T-helper 2 cell (primary cell): ENCODE measurements at regions not wholly inside any gene's neighbourhood (a gene's known extent, or its start where the extent isn't known, plus 50 kb on each side); places are given as distances from the start of the nearest gene placed in this dataset.
"Not testable (repeated sequence)": the region's sequence is repeated elsewhere in the genome, so short reads cannot be mapped to it uniquely, and the experiment has no call there.

Experiments used
- DNase-seq, 5 experiments: peaks; one replicate each; pipeline versions ENCODE4 v3.0.0 to v3.0.0-alpha.2; 2012 to 2022

DNA sequence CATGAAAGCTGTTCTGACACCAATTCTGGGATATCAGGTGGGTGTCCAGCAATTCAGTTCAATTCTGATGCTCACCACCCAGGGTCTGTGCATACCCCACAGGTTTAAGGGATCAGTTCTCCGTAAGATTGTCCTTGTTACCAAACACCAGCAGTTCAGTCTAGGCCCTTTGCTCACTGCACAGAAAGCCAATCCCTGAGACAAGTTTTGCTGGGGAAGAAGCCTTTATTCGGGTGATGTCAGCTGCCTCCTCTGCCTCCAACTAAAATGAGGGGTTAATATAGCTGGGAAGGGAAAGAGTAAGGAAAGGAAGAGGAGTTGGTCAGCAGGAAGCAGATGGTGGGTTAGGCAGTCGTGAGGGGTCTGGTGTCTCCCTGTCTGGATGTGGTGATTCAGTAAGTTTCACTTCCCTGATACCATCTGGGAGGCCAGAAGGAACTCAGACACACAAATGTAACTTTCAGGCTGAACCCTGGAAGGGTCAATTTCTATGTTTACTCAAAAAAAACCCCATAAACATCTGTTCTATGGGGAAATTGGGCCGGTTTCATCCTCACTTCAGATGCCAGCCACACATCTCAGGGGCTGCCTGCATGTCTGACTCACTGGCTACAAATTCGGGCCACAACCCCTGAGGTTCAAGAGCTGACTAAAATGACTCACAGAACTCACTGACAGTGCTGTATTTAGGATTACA is 83.3 kb upstream of the PGBD5 start:
- no peak for DNase-seq

DNA sequence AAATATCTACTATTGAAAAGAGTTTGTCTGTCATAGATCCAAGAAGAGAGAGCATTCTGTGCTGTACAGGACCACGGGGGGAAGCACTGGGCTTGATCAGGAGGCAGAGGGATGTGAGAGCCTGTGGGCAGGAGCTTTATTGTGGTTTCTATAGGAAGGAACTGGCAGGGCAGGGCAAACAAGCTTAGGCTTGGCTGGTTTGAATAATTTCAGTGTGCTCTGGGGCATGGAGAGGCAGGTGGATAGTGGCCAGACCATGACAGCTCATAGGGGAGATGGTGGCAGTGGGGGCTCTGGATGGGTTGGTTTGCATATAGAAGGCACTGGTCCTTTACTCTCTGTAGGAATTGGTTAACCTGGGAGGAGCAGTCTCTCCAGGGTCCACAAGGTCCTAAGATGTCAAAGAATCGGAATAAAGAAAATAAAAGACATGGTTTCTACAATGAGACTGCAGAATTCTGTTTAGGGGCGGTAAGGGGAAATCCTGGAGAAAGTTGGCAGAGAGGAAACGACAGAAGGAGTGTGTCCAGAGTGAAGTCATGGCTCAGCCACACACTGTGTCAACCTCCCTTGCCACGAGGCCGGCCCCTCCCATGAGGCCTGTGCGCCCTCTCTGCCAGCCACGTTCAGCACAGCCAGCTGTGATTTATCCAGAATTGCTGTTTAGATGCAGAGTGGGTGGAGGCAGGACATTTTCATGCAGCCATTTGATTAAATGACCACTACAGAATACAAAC is 81.7 kb upstream of the PGBD5 start:
- no peak for DNase-seq

DNA sequence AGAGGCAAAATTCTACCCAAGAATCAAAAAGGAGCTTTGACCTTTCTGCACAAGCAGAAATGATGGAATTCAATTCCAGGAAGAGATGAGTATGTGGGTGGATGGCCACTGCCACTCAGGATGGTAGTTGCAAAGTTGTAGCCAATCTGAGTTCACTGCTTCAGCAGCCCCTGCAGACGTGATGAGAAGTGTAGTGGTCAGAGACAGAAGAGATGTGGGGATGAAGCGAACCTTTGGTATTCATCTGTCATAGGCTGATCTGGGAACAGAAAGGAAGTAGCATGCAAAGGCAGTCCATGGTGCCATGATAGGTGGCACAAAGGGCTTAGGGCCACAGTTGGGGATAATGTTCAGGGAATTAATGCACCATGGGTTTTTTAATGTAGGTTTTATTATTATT is 81.1 kb upstream of the PGBD5 start:
- DNase-seq: no peak

DNA sequence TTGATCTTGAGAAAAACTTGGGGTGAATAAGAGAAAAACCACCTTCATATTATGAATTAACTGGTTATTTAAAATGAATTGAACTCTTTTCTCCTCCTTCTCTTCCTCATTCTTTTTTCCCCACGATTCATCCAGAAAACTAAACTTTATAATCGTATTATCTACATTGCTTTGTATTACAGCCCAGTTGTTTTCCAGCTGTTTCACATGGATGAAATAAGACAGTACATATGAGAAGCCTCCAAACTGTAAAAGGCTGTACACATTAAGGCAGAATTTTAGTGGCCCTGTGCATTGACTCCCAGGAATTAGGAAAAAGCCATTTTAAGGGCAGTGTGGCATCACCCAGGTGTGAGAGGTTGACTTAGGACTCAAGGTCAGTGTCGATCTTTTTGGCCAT is 80.3 kb upstream of the PGBD5 start:
- DNase-seq: no peak

DNA sequence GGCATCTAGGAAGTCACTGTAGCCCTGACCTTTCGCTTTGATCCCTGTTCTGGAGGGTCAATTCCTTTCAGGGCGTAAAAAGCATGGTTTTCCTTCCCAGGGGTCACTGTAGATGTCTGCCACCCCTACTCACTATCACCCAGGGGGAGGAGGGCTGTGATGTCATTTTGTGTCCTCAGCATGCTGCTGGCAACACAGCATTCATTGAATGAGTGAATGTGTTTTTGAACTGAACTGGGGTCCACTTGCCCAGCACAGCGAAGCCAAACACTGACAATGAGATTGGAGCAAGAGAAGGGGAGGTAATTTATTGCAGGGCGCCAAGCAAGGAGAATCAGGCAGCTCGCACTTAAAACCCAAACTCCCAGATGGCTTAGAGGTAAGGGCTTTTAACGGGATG is 78.2 kb upstream of the PGBD5 start:
- DNase-seq: no peak

DNA sequence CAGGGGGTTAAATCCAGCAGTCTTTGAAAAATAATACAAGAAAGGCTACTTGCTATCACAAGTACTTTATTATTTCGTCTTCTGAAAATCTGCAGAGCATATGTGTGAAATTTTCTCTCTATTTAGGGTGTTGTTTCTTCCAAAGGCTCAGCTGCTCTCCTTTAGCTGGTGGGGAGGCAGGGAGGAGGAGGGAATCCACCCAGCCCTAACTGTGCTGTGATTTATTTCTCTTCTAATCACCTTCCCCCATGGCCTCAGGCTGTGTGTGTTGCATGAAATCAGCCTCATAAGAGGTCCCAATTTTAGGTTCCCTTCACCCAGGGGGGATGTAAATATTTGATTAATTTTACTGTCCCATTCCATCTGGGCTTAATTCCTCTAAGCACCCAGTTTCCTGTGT is 77.6 kb upstream of the PGBD5 start:
- no peak for DNase-seq

DNA sequence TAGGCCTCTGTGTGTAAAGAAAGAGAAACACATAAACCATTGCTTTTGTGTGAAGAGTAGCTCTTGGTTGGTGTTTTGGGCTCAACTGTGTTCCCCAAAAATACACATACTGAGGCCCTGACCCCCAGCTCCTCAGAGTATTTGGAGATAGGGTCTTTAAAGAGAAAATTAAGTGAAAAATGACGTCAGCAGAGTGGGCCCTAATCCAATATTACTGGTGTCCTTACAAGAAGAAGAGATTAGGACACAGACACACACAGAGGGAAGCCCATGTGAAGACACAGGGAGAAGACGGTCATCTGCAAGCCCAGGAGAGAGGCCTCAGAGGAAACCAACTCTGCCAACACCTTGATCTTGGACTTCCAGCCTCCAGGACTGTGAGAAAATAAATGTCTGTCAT is 76.9 kb upstream of the PGBD5 start:
- no peak for DNase-seq

DNA sequence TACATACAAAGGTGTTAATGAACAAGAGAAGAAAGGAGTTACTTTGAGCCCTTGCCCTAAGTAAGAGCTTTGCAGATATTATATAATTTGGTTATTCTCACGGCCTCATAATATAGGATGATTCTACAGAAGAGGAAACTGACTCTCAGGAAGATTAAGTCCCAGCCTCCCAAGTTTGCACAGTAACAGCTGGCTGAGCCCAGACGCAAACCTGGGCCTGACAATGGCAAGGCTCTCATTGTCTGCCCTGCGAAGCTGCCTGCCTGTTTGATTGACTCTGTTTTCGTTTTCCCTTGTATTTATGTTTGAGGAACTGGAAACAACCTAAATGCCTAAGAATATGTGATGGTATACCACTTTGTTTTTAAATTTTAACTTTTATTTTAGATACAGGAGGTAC is 76.2 kb upstream of the PGBD5 start:
- DNase-seq: no peak

DNA sequence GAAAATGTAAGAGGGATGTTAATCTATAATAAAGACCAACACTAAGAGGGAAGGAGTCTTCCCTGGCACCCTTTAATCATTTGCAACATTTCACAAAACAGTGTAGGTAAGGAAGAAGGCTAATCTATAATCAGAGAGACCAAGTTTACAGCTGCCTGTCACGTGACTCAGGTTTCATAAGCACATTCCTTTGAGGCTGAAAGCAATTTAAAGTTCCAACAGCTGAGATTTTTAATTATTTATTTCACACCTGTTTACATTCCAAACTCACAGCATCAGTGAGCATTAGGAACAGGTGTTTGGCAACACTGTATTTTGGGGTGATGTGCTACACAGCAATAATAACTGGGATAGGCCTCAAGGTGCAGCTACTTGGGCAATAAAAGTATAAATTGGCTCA is 75.7 kb upstream of the PGBD5 start:
- peak in 1 of 5 experiments; percentile 4 for DNase-seq

DNA sequence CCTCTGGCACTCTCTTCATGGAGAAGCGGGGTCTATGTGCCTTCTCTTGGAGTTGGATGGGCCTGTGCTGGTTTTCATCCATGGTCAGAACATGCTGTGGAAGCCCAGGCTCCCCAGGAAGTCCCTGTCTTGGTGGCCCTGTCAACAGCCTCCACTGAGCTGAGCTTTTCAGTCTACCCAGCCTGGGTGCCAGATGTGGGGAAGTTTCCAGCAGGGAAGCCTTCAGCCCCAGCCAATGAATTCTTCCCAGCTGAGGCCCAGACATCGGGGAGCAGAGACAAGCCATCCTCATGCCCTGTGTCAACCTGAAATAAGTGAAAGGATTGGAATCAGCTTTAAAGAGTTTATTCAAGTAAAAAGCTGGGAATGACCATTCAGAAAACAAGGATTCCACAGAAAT is 75.1 kb upstream of the PGBD5 start:
- no peak for DNase-seq

DNA sequence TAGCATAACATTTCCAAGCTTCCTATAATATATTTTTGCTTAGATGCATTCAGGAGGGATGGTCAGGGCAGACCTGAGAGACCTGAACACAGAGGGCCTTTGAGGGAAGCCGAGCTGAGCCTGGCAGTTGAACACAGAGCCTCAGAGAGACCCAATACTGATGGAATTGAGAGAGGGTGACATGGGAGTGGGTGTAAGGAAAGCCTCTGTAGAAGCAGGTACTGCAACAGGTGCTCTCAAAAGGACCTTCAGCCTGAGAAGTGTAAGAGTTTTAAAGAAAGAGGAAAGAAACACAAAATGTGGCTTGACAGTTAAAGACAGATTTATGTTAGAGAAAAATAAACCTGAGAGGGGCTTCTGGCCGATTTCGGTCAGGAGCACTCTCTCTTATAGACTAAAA is 73.9 kb upstream of the PGBD5 start:
- DNase-seq: no peak

DNA sequence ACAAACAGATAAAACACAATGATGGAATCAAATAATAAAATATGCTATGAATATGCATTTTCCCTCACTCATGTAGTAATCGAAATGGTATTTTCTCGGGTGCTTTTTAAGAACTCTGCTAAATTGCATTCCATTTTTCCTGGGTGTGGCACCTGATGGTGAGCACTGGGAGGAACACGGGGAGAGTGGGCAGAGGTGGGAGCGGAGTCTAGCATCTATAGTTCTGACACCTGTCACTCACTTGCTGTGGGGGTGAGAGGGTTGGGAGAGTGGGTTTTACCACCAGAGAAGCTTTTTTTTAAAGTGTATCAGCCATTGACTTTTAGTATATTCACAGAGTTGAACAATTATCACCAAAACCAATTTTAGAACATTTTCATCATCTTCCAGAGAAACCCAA is 73.4 kb upstream of the PGBD5 start:
- DNase-seq: no peak

DNA sequence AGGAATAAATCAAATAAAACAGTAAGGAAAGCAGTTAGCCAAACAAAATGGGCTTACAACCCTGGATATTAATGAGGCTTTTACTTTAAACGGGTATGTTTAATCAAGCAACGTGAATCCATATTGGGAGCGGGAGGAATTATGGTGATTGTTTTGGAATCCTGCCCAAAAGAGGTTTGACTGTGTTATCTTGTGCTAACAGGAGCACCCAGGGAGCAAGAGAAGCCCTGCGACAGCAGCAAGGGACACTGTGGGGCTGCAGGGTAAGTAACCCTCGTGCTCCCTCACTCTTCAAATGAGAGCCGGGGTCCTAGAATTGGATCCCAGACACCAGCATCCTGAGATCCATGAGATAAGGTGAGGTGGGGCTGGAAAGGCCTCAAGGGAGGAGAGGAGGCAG is 72.6 kb upstream of the PGBD5 start:
- no peak for DNase-seq

DNA sequence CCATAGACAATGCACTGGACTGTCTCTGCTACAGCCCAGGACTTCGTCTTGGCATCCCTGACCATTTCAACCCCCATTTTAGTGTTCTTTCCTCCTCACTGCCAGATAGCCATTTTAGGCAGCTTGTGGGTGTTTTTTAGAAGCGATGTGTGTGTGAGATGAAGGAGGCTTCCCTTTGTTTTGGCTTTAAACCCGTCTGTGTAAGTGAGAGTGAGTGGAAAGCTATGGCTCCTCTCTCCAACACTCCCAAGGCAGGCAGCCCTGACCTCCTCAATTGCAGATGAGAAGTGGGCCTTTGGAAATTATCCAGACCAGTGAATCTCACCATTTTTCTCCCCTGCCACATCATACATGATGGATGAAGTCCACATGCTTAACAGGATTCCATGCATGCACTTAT is 70.3 kb upstream of the PGBD5 start:
- DNase-seq: no peak

DNA sequence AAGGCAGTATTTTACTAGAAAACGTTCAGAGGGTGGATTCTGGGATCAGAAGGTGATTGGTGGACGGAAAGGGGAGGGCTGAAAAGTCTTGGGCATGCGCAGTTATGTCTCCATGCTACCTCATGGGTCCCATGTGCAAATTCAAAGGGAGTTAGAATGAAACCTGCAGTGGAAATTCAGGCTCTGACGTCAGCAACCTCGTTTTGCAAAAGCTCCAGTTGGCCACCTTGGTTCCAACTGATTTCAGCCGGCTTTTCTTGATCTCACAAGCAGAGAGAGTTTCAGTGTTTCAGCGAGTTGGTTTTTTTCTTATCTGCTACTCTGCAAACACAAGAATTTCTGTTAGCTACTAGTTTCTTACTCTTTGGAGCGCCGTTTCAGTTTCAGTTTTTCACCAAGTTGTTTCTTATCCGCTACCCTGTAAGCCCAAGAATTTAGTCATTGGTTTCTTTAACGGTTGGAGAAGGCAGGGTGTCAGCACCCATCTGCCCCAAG is 69.8 kb upstream of the PGBD5 start:
- peak in 2 of 5 experiments; percentile 4 to 75 for DNase-seq

DNA sequence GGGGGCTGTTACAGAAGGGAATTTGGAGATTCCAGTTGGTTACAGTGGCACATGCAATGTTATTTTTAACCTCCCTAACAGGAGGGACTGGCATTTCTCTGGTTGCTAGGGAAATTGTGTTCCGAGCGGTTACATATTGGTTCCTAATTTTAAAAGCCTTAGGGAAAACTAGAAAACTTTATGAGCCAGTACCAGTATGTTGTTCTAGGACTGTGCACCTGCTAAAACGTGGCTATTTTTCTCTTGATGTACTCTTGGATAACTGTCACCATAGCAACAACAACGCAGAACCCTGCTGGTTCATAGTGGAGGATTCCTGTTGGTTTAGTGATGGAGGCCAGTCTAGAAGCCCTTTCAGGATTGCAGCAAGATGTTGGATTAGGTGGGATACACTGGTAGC is 68.9 kb upstream of the PGBD5 start:
- DNase-seq: no peak

DNA sequence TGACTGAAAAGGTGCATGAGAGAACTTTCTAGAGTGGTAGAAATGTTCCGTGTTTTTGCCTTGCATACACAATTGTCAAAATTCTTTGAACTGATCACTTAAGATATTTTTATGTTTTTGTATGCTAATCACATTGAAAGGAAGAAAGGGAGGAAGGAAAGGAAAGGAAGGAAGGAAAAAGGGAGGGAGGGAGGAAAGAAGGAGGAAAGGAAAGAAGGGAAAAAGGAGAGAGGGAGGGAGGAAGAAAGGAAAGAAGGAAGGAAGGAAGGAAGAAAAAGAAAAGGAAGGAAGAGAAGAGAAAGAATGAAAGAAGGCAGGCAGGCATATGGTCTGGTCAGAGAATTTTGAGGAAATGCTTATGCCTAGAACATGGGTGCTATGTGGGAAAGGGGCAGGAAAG is 68.4 kb upstream of the PGBD5 start:
- DNase-seq: no peak

DNA sequence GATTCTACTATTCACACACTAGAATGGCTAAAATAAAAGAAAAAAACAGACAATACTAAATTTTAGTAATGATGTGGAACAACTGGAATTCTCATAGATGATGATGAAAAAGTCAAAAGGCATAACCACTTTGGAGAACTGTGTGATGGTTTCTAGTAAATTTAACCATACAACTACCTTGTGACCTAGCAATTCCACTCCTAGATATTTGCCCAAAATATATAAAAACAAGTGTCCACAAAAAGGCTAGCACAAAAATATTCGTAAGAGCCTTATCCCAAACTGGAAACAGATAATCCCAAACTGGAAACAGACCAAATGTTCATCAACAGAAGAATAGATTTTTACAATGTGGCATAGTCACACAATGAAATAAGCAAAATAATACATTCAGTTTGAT is 67.9 kb upstream of the PGBD5 start:
- no peak for DNase-seq

DNA sequence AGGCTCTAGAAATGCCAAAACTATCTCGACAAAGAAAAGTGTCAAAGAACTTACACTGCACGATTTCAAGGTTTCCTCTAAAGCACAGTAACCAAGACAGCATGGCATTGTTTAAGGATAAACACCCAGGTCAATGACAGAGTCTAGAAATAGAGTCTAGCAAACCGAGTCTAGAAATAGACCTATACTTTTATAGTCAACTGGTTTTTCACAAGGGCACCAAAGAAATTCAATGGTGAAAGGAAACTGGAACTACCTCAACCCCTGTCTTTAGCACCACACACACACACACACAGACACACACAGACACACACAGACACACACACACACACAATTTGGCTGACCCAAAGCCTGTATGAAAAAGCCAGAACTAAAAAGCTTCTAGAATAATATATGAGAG is 67.1 kb upstream of the PGBD5 start:
- DNase-seq: no peak

DNA sequence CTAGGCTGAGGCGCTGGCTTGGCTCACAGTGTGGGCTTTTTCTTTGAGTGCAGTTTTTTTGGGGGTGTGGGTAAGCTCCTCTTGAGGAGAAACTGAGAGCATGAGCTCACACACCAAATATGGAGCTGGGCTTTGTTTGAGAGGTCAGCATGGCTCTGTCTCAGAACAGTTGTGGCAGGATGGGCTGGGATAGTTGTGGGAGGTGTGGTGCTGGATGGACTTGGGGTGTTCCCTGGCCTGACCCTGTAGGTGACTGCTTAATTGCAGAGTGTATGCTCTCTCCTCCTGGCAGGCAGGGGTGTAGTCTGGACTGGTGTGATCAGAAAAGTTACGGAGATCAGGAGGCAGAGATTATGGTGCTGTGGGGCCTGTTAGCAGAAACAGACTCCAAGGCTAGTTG is 64.3 kb upstream of the PGBD5 start:
- no peak for DNase-seq

DNA sequence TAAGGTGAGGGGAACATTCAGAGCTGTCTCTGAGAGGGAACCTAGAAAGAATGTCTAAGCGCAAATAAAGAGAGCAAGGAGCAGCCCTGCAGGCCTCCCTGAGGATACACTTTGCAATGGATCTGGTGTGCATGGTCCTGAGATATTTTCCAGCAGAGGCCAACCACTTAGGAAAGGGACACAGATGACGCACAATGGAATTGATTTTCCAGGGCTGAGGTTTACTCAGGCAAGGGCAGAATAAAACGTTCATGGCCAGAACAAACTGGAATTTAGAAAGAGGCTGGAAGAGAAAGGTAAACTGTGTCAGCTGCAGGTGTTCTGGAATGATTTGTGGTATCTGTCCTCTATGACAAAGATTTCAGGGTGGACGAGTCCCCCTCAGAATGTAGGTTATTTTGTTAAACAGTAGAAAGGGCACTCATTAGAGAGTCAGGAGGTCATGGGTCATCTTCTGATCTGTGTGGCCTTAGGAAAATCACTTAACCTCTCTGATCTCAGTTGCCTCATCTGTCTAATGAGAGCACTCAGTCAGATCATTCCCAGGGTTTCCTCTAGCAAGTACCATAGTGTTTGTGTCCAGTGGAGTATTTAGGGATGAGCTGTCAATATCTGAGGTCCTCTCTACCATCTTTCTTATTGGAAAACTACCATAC is 61.8 kb upstream of the PGBD5 start:
- DNase-seq: no peak

DNA sequence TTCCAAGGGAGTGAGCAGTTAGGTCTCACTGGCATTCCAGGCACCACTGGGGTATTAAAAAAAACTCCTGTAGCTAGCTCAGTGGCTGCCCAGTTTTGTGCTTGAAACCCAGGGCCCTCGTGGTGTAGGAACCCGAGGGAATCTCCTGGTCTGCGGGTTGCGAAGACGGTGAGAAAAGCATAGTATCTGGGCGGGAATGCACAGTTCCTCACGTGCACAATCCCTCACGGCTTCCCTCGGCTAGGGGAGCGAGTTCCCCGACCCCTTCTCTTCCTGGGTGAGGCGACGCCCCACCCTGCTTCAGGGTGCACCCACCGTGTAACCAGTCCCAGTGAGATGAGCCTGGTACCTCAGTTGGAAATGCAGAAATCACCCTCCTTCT is 50.5 kb upstream of the PGBD5 start:
- DNase-seq: no peak

DNA sequence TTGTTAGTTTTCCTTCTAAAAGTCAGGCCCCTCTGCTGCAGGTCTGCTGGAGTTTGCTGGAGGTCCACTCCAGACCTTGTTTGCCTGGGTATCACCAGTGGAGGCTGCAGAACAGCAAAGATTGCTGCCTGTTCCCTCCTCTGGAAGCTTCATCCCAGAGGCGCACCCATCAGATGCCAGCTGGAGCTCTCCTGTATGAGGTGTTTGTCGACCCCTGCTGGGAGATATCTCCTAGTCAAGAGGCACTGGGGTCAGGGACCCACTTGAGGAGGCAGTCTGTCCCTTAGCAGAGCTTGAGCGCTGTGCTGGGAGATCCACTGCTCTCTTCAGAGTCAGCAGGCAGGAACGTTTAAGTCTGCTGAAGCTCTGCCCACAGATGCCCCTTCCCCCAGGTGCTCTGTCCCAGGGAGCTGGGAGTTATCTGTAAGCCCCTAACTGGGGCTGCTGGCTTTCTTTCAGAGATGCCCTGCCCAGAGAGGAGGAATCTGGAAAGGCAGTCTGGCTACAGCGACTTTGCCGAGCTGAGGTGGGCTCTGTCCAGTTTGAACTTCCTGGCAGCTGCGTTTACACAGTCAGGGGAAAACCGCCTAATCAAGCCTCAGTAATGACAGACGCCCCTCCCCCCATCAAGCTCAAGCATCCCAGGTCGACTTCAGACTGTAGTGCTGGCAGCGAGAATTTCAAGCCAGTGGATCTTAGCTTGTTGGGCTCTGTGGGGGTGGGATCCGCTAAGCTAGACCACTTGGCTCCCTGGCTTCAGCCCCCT is 49.9 kb upstream of the PGBD5 start:
- not testable (repeated sequence) for DNase-seq
